ENCODE measurements at regions not wholly inside any gene's neighbourhood (a gene's known extent, or its start where the extent isn't known, plus 50 kb on each side); places are given as distances from the start of the nearest gene placed in this dataset.

DNA sequence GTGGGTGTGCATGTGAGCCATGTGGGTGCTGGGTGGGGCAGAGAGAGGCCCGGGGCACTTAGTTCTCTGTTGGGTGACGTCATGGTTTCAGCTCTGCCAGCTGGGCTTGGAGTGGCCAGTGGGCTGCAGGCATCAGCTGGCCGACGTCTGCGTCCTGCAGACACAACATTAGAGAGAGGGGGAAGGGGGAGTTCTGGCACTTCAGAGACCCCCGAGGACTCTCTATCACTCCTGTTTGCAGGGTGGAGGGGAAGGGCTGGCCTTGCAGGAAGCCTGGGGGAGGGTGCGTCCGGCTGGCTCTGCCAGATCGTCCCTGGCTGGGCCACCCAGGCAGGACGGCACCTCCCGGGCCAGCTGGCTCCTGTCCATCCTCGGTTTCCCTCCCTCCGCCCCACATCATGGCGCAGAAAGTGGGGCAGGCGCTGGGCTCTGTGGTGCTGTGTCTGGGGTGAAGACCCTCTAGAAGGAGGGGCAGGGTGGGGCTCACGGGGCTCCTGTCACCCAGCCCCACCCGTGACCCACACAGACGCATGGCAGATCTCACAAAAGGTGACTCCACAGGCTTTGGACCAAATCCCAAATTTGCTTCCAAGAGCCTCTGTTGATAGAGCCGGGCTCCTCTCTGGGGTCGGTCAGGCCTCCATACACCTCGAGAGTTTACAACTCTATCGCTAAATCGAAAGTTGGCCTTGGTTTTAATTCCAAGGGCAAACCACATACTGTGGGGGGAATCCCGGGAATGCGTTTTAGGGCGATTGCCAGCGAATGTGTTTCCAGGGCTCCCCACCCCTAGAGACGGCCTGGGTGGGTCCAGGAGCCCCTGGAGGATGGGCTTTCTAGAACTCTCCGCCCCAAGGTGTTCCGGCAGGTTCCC is 73.4 kb upstream of the TTC34 start:
- Histone ChIP-seq H3K36me3 (no peaks in the 10 kb centered on the region), H3K27me3 (peaks cover 0 to 66% of the 10 kb centered on the region in 2 donors), H3K4me3 (peak overlapping the region; percentile 1 to 47 (median 36)), H3K27ac (no peak overlapping the region), H3K4me1 (no peaks in the 10 kb centered on the region), H3K9me3 (peaks cover 23 to 35% of the 10 kb centered on the region in 2 donors)
- TF ChIP-seq POLR2AphosphoS5 (IDR thresholded peaks at IDR 0.05): no peak
- TF ChIP-seq, protein P1, sequence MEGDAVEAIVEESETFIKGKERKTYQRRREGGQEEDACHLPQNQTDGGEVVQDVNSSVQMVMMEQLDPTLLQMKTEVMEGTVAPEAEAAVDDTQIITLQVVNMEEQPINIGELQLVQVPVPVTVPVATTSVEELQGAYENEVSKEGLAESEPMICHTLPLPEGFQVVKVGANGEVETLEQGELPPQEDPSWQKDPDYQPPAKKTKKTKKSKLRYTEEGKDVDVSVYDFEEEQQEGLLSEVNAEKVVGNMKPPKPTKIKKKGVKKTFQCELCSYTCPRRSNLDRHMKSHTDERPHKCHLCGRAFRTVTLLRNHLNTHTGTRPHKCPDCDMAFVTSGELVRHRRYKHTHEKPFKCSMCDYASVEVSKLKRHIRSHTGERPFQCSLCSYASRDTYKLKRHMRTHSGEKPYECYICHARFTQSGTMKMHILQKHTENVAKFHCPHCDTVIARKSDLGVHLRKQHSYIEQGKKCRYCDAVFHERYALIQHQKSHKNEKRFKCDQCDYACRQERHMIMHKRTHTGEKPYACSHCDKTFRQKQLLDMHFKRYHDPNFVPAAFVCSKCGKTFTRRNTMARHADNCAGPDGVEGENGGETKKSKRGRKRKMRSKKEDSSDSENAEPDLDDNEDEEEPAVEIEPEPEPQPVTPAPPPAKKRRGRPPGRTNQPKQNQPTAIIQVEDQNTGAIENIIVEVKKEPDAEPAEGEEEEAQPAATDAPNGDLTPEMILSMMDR (IDR thresholded peaks at IDR 0.05): no peak
- no peak for TF ChIP-seq POLR2A (IDR thresholded peaks at IDR 0.05)
- intact Hi-C loops (cut with DNase I; ENCODE audit: low total_unique reads): no loop called here
- no peak for DNase-seq (ENCODE audit: low spot score in 2 of 2)

DNA sequence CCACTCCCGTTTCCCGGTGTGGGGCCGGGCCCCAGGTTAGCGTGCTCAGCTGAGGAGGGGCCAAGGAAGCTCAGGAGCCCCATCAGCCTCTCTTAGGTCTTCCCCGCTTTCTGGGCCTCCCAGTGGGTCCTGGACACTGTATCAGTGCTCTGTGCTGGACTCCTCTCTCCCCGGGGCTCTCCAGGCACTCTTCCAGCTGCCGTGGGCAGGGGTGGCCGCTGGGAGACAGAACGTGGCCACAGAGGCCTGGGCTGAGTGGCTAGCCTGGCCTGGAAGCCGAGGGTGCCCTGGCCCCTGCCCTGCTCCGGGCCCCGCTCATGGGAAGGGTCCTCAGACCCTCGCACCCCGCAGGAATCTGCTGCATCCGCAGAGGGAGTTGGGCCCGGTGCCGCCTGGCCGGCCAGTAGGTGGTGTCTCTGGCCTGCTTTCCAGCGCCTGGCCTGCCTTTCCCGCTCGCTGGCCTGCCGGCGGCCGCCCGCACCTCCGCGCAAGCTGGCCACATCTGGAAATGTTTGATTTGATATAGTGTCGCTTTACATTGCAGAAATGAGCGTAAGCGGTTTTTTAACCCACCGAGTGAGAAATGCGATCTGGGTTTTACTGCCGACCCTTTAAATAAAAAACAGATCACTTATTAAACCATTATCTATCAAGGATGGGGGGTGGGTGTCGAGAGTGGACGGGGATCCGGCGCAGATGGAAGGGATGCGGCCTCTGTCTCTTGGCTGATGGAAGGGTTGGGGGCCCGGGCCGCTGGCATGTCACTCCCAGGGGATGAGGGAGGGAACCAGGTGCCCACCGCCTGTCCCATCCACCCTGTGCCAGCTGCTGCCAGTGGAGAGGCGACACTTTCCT is 74.4 kb upstream of the TTC34 start:
- intact Hi-C loops (cut with DNase I; ENCODE audit: low total_unique reads): no loop called here
- no peak for DNase-seq (ENCODE audit: low spot score in 2 of 2)
- TF ChIP-seq, protein P1 (IDR thresholded peaks at IDR 0.05): no peak
- TF ChIP-seq POLR2A (IDR thresholded peaks at IDR 0.05): no peak
- Histone ChIP-seq H3K4me1 (no peaks in the 10 kb centered on the region), H3K27ac (no peak overlapping the region), H3K9me3 (peaks cover 15 to 24% of the 10 kb centered on the region in 2 donors), H3K27me3 (peaks cover 0 to 69% of the 10 kb centered on the region in 2 donors), H3K36me3 (no peaks in the 10 kb centered on the region), H3K4me3 (peak overlapping the region in 1 of 3 donors; percentile 47)

DNA sequence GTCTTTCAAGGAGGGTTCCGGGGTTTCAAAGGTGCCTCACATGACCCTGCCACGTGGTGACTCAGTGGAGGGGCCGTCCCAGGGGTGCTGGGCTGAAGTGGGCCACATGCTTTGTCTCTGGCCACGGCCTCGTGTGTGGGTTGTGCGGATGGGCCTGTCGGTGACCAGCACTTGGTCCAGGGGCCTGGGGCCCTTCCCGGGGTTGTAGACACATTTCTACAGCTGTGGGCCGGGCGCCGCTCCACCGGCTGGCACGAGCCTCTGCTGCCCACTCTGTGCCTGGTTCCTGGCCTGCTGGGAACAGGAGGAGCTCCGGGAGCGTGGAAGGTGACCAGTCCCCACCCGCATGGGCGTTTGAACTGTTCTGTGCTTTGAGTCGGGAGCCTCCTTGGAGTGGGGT is 75.4 kb upstream of the TTC34 start:
- H3K27me3 ChIP-seq: peaks cover 0 to 78% of the 10 kb centered on the region in 2 donors
- intact Hi-C loops (cut with DNase I; ENCODE audit: low total_unique reads): no loop called here
- no peak for DNase-seq (ENCODE audit: low spot score in 2 of 2)
- H3K9me3 ChIP-seq: peaks cover 6 to 15% of the 10 kb centered on the region in 2 donors
- TF ChIP-seq, protein P1 (IDR thresholded peaks at IDR 0.05): no peak
- TF ChIP-seq POLR2A (IDR thresholded peaks at IDR 0.05) (no peak), POLR2AphosphoS5 (IDR thresholded peaks at IDR 0.05) (no peak)
- H3K4me1 ChIP-seq: no peaks in the 10 kb centered on the region
- no peak overlapping the region for H3K4me3 ChIP-seq
- no peaks in the 10 kb centered on the region for H3K36me3 ChIP-seq
- H3K27ac ChIP-seq: no peak overlapping the region

DNA sequence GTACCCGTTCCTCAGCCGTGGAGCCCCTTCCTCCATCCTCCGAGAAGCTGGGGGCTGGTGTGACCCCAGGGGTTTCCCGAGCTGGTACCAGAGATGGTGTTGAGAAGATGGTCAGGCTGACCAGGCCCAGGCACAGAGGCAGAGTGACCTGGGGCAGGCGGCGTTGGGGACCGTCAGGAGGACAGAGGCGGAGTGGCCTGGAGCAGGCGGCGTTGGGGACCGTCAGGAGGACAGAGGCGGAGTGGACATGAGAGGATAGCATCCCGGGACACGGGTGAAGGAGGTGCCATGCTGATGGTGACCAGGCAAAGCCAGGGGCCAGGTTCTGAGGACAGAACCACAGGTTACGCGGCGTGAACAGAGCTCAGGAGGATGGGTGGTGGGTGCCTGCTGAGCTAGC is 75.9 kb upstream of the TTC34 start:
- DNase-seq (ENCODE audit: low spot score in 2 of 2): no peak
- Histone ChIP-seq H3K4me1 (no peaks in the 10 kb centered on the region), H3K36me3 (no peaks in the 10 kb centered on the region), H3K27ac (no peak overlapping the region), H3K9me3 (peaks cover under 1 to 10% of the 10 kb centered on the region in 2 donors), H3K27me3 (peaks cover 0 to 83% of the 10 kb centered on the region in 2 donors), H3K4me3 (no peak overlapping the region)
- intact Hi-C loops (cut with DNase I; ENCODE audit: low total_unique reads): no loop called here
- TF ChIP-seq, protein P1 (IDR thresholded peaks at IDR 0.05): no peak
- no peak for TF ChIP-seq POLR2A (IDR thresholded peaks at IDR 0.05)
- no peak for TF ChIP-seq POLR2AphosphoS5 (IDR thresholded peaks at IDR 0.05)

Measured in breast epithelium (tissue), 4 donors.